Activated naive CD8-positive, alpha-beta T cell (primary cell): ENCODE measurements at regions not wholly inside any gene's neighbourhood (a gene's known extent, or its start where the extent isn't known, plus 50 kb on each side); places are given as distances from the start of the nearest gene placed in this dataset.
"Not testable (repeated sequence)": the region's sequence is repeated elsewhere in the genome, so short reads cannot be mapped to it uniquely, and the experiment has no call there.

ENCODE experiments used
- H3K27ac Mint-ChIP-seq: one replicate; pipeline ENCODE4 v1.8.0; 2021; ENCODE audit warnings: mixed read lengths
- H3K27me3 Mint-ChIP-seq: one replicate; pipeline ENCODE4 v1.8.0; 2021; ENCODE audit warnings: mixed read lengths
- H3K36me3 Mint-ChIP-seq: one replicate; pipeline ENCODE4 v1.8.0; 2021; ENCODE audit warnings: mixed read lengths
- H3K4me1 Mint-ChIP-seq: one replicate; pipeline ENCODE4 v1.8.0; 2021; ENCODE audit warnings: low read depth, mixed read lengths
- H3K4me3 Mint-ChIP-seq: one replicate; pipeline ENCODE4 v1.8.0; 2021; ENCODE audit warnings: mild to moderate bottlenecking, mixed read lengths
- H3K9me3 Mint-ChIP-seq: one replicate; pipeline ENCODE4 v1.8.0; 2021; ENCODE audit warnings: low read depth, mixed read lengths

- not testable (repeated sequence) for H3K9me3 Mint-ChIP-seq, H3K4me1 Mint-ChIP-seq, H3K27me3 Mint-ChIP-seq, H3K36me3 Mint-ChIP-seq, H3K27ac Mint-ChIP-seq, H3K4me3 Mint-ChIP-seq
These were observed 102.3 kb downstream of the SINHCAF start for GRCh38 chr12:31223640-31224039.

DNA sequence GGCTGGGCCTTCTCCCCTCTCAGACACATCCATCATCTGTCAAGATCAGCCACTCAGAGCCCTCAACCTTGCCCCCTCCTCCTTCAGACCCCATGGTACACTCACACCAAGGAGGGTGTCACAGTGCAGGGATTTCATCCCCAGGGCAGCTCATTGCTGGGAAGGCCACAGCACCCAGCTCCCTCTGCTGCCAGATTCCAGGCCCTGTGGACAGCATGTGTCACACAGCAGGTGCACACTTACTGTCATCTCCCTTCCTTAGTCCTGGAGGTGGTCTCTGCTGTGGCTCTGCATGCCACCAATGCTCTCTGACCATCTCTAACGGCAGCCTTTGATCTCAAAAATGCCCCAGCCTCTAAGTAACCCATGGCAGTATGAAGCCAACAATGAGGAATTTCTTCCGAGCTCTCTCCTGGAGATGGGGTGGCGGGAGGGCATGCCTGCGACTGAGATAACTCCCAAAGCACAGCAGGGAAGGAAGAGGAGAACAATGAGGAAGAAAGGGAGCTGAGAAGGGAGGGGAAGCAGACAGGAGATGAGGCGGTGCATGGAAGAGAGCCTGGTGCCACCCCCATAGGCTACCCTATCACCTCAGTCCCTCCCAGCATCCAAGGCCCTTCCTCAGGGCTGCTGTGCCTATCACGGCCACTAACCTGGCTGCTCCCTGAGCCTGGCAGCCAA is 101.0 kb downstream of the SINHCAF start:
- H3K4me1 Mint-ChIP-seq = no peaks in the 10 kb centered on the region
- H3K9me3 Mint-ChIP-seq = no peaks in the 10 kb centered on the region
- H3K4me3 Mint-ChIP-seq = no peak overlapping the region
- H3K36me3 Mint-ChIP-seq = no peaks in the 10 kb centered on the region
- no peak overlapping the region for H3K27ac Mint-ChIP-seq
- H3K27me3 Mint-ChIP-seq = no peaks in the 10 kb centered on the region

GRCh38 chr12:31225656-31226535 is 100.1 kb downstream of the SINHCAF start:
- no peak overlapping the region for H3K27ac Mint-ChIP-seq

DNA sequence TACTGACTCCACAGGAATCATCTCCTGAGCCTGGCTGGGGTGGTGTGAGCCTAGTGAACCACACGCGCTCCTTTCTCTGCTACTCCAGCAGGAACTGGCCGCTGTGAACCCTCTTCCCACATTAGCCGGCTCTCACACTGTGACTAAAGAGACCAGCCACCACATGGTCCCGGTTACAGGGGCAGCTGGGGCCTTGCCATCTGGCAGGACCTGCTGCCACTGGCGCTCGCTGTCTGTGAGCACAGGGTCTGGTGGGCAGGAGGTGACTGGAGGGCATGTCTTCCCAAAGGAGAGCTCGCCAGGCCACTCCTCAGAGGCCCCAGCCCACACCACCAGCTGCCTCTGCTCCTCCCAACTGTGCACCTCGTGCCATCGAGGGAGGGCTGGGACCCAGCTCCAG is 99.3 kb downstream of the SINHCAF start:
- H3K9me3 Mint-ChIP-seq = no peaks in the 10 kb centered on the region
- peaks cover under 1% of the 10 kb centered on the region for H3K27me3 Mint-ChIP-seq
- H3K36me3 Mint-ChIP-seq = no peaks in the 10 kb centered on the region
- no peaks in the 10 kb centered on the region for H3K4me1 Mint-ChIP-seq
- H3K27ac Mint-ChIP-seq = no peak overlapping the region
- H3K4me3 Mint-ChIP-seq = no peak overlapping the region

More at GRCh38 chr12:31225656-31226535, 100.1 kb downstream of the SINHCAF start:
- no peak overlapping the region for H3K4me3 Mint-ChIP-seq
- no peaks in the 10 kb centered on the region for H3K27me3 Mint-ChIP-seq
- no peaks in the 10 kb centered on the region for H3K4me1 Mint-ChIP-seq
- no peaks in the 10 kb centered on the region for H3K9me3 Mint-ChIP-seq
- no peaks in the 10 kb centered on the region for H3K36me3 Mint-ChIP-seq

DNA sequence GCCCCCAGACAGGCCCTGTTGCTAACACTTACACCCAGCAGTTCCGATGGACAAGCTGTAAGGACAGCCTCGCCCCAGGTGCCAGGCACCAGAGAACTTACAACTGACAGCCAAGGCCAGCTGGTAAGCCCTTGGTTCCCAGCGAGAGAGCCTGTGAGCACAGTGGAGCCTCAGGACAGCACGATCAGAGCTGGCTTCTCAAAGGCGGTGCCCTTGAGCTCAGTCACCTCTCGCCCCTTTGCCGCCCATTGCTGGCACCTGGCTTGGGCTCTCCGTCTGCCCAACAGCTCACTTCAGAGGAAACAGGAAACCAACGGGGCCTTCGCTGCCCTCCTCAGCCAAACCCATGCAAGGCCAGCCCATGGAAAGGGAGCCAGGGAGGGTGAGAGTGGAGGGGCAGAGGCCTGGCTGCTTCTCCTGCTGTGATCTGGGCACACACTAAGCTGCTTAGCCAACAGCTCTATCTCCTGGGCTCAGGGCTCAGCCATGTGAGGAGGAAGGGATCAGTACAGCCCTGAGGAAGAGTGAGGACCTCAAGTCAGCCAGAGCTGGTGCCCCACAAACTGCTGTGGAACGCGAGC is 98.5 kb downstream of the SINHCAF start:
- H3K36me3 Mint-ChIP-seq = no peaks in the 10 kb centered on the region

GRCh38 chr12:31228811-31229792 is 96.8 kb downstream of the SINHCAF start:
- Mint-ChIP-seq H3K27me3 (peaks cover 3% of the 10 kb centered on the region), H3K27ac (no peak overlapping the region), H3K4me1 (no peaks in the 10 kb centered on the region), H3K36me3 (no peaks in the 10 kb centered on the region), H3K9me3 (no peaks in the 10 kb centered on the region), H3K4me3 (no peak overlapping the region)

More for the DNA sequence above, 98.5 kb downstream of the SINHCAF start:
- H3K27ac Mint-ChIP-seq = no peak overlapping the region
- H3K4me3 Mint-ChIP-seq = no peak overlapping the region
- no peaks in the 10 kb centered on the region for H3K9me3 Mint-ChIP-seq
- peaks cover 2% of the 10 kb centered on the region for H3K27me3 Mint-ChIP-seq
- H3K4me1 Mint-ChIP-seq = no peaks in the 10 kb centered on the region

DNA sequence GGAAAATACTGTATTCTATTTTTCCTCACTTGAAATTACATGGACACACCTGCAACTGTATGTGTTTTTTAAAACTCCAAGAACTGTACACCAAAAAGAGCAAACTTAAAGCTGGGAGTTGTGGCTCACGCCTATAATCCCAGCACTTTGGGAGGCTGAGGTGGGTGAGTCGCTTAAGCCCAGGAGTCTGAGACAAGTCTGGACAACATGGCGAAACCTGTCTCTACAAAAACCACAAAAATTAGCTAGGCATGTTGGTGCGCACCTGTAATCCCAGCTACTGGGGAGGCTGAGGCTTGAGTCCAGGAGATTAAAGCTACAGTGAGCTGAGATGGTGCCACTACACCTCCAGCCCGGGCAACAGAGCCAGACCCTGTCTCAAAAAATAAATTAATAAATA is 95.9 kb downstream of the SINHCAF start:
- Mint-ChIP-seq H3K4me3 (no peak overlapping the region), H3K27me3 (peaks cover 6% of the 10 kb centered on the region), H3K36me3 (no peaks in the 10 kb centered on the region), H3K4me1 (no peaks in the 10 kb centered on the region), H3K9me3 (no peaks in the 10 kb centered on the region), H3K27ac (no peak overlapping the region)
